Stimulated activated CD8-positive, alpha-beta memory T cell treated with anti-CD3 and anti-CD28 coated beads, Interleukin-15, amount 100 ng/mL, for 4 hours (primary cell): ENCODE measurements at regions not wholly inside any gene's neighbourhood (a gene's known extent, or its start where the extent isn't known, plus 50 kb on each side); places are given as distances from the start of the nearest gene placed in this dataset.

Source experiments
- DNase-seq, 2 donors: peaks; one replicate each; pipeline ENCODE4 v3.0.0-alpha.2; 2020; ENCODE audit warnings: low read depth in 2 of 2

DNA sequence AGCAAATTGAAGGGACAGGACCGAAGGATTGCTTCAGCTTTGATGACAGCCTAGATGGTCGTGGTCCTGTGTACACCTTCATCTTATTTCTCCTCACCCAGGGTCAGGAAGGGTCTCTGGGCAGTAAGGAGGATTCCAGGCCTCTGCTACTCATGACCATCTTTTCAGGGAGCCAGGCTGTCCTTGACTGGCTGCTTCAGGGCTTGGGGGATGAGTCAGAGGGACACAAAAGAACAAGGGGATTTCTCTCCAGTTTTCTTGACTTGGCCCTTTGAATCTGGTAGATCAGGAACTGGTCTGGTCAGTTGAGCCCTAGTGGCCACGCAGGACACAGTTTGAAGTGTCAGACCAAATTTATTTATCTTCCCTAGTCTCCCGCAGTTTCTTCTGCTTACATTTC lies 402.1 kb upstream of the CHD6 start:
- no peak for DNase-seq

DNA sequence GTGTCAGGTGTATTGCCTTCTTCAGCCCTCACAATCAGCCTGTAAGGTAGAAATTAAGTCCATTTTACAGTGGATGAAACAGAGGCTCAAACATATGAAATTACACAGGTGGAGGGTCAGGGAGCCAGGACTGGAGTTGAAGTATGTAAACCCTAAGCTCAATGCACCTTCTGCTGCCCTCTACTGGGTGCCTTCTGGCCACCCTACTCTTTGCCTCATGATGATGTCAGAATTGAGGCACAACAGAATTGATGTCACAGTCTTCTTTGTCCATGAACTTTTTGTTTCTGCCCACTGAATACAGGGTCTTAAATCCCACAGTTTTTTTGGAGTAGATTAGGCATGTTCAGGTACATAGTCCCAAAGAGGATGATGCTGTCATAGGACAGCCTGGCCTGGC lies 400.8 kb upstream of the CHD6 start:
- no peak for DNase-seq

DNA sequence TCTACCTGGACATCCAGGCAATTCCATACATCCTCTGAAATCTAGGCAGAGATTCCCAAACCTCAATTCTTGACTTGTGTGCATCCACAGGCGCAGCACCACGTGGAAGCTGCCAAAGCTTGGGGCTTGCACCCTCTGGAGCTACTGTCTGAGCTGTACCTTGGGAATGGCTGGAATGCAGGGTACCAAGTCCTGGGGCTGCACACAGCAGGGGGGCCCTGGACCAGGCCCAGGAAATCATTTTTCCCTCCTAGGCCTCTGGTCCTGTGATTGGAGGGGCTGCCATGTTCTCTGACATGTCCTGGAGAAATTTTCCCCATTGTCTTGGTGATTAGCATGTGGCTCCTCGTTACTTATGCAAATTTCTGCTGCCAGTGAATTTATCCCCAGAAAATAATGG lies 391.9 kb upstream of the CHD6 start:
- no peak for DNase-seq

DNA sequence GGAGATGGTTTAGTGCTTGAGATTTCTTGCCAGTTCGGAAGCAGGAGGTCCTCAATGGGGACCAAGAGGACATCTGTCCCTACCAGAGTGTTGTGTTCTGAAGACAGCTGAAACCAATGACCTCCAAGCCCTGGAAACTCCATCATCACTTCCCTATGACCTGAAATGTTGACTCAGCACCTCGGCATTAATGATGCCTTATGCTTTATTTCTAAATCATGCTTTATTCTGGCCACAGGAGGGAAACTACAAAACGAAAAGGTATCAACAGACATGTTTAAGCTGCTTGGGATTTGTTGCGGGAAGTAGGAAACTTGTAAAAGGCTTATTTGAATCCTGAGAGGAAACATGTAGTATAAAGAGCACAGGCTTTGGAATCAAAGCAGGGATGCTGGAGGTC lies 389.1 kb upstream of the CHD6 start:
- DNase-seq = no peak

DNA sequence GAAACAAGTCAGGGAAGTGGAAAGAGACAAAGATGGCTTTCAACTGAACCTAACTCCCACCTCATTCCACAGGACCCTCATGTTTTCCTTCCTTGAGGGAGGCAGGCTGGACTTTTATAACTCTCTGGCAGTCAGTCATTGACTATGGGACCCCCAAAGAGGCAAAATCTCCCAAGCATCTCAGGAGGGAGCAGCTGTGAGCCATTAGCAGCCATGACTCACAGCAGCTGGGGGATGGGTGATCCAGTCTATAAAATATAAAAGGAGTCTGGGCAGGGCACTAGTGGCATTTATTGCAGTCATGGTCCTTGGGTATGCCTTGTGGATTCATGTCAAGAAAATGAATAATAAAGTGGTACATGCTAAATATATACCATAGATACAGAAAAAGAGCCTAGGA lies 387.0 kb upstream of the CHD6 start:
- no peak for DNase-seq

DNA sequence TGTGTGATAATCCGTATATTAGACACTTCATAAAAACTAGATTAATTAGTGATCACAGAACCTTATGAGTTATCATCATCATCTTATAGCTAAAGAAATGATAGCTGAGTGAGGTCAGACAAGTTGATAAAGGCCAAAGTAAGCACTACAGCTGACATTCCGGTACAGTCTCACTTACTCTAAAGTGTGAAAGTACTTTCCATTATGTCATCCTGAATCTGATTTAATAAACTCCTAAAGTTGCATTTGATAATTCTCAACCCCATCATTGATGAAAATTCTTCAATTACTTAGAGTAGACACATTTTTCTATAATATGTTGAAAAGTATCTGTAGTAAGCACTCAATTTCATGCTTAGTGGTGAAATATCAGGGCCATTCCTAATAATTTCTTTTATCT lies 385.2 kb upstream of the CHD6 start:
- DNase-seq = no peak

DNA sequence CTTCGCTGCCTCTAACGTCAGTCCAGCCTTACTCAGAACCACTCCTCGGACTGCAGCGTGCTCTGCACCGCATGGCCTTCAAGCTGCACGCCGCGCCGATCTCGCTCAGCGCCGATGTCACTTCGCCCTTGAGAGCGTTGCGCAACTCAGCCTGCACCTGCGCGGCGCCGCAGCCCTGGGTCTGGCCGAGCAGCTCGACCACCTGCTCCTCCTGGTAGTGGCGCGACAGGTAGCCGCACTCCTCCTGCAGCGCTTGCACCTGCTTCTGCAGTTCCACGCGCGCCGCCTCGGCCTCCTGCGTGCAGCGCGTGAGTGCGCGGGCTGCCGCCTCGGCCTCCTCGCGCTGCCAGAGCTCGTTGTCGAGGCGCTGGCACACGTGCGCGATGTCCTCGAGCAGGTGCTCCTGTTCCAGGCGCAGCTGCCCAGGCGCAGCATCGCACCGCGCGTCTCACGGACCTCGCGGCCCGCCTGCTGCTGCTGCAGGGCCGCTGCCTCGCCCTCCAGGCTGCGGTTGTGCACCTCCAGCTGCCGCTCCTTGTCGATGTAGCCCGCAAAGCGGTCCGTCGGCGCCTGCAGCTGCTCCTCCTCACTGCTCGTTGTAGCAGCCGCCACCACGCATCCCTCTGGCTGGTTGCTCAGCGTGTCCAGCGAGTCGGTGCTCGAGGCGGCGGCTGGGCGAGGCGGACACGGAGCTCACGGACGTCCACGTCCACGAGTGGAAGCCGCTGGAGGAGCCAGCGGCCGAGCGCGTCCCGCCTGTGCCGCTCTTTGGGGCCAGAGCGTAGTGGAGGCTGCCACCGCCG lies 380.6 kb upstream of the CHD6 start:
- DNase-seq = no peak

DNA sequence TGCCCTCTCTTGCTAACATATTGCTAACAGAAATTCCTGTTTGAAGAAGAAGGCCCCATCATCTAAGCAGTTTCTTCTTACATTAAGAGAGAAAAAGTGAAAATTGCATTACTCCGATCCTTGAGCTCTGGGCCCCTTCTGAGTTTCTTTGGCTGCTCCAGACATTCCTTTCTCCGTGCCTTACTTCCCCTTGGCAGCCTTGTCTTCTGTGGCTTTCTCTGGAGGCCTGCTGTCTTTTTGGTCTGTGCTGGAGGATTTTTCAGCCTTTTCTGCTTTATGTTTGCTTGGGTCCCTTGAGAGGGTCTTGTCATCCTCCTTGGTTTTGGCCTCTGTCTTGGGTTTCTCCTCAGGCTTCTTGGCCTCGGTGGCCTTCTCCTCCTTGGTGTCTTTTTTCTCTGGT lies 378.8 kb upstream of the CHD6 start:
- no peak for DNase-seq

DNA sequence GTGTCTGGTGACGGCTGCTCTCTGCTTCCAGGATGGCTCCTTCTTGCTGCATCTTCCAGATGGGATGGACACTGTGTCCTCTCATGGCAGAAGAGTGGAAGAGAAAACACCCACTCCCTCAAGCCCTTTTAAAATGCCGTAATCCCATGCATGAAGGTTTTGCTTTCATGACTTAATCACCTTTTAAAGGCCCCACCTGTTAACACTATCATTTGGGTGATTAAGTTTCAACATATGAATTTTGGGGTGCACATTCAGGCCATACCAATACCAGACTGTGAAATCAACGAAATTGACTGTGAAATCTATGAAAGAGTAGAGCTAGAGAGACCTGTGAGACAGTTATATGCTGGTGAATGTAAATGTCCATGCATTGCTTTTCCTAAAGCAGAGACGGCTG lies 374.3 kb upstream of the CHD6 start:
- DNase-seq = no peak

DNA sequence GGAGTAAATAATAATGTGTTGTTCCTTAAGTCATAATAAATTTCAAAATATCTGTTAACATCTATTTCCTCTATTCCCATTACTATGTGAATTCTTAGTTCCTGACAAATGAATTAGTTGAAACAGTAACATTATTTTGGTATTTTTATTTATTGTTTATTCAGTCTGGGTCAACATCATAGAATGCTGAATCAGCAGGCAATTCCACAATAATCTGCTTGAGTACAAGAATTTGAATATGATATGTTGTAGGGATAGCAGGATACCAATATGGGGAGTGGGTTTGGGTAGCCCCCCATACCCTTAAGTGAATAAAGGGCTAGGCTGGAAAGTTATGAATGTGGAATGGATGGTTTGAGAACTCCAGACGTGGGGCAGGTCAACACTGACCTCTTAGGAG lies 373.2 kb upstream of the CHD6 start:
- no peak for DNase-seq

DNA sequence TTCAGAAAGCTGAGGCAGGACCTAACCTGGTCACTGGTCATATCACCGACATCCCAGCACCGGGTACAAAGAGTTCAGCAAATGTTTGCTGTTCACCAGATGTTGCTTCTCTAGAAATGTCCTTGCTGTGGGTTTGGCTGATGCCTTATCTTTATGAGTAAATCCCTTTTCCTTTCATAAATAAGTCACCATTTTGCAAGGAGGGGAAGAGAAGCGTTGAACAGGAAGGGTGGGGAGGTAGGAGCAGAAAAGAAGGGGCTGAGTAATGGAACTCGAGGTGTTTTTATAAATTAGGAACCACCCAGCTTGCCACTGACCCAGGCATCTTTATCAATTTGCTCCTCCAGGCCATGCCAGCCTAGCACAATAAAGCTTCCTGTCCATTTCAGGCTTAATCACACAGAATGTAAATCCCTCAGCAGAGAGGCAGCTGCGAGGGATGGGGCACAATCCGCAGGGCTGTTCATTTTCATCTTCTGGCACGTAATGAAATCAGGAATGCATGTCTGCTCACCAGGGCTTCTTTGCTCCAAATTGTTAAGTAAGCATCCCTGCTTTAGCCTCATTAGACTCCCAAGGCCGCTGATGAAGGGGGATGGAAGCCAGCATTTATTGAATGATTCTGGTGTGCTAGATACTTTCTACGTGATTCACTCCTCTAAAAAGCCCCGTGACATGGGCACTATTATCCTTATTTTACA lies 371.9 kb upstream of the CHD6 start:
- no peak for DNase-seq

DNA sequence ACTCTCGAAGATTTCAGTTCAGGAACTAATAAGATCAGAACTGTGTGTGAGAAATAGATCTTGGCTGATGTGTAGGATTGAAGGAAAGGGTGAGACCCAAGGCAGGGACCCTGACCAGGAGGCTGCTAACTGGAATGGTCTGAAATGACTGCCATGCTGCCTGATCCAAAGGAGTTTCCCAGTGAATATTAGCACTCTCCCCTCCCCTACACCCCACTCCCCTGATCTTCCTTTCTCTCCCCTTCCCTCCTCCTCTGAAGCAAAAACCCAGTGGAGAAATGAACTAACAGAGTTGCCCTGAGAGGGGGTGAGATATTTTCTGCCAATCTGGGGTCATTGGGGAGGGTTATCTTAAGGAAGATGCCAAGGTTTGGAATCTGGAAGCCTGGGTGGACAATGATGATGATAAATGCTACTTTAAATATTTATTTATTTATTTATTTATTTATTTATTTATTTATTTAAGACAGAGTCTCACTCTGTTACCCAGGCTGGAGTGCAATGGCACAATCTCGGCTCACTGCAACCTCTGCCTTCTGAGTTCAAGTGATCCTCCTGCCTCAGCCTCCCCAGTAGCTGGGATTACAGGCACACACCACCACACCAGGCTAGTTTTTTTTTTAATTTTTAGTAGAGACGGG lies 371.0 kb upstream of the CHD6 start:
- DNase-seq = no peak

DNA sequence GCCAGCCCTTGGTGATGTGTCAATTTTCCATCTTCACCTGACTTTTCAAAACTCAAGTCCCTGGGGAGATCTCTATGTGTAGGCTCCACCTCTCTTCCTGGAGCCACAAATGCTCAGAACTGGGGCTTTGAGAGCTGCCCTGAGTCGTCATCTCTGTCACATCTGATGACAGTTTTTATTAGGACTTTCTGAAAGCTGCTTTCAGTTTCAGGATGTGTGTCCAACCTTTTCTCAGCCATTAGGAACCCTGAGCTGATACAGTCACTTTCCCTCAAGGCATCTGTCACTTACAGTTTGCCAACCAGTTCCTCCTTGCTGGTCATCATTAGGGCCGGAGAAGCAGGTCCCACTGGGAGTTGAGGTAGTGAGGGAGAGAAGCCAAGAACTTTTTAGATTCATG lies 365.9 kb upstream of the CHD6 start:
- DNase-seq = no peak

DNA sequence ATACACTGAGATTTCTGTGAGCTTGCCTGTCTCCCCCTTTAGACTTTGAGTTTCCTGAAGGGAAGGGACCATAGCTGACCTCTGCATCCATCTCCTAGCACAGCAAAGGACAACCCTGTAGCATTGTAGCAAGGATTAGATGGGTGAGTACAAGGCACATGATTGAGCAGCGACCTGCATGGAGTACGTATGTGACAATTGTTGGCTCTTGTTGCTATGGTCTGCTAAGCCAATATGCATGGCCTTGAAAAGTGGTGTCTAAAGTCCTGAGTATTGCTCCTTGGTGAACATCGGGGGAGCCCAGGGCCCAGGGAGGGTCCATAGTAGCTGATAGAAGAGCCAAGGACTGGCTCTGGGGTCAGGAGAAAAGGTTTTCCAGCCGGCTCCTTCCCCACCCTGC lies 365.0 kb upstream of the CHD6 start:
- DNase-seq = no peak

DNA sequence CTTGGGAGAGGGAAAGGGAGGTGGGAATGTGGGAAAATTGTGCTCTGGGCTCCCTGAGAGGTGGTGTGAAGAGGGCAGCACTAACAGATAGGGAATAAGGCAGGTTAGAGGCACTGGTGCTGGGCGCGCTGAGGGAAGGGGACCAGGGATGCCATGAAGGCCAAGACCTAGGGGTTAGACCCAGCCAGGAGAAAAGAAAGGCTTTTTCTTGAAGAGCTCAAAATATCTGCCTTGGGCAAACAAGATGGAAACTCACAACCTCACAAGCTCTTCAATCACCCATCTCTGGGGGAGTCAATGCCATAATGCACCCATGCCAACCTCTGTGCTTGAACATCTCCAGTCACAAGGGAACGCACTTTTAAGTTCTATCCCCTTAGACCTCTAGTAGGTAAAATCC lies 363.6 kb upstream of the CHD6 start:
- no peak for DNase-seq

DNA sequence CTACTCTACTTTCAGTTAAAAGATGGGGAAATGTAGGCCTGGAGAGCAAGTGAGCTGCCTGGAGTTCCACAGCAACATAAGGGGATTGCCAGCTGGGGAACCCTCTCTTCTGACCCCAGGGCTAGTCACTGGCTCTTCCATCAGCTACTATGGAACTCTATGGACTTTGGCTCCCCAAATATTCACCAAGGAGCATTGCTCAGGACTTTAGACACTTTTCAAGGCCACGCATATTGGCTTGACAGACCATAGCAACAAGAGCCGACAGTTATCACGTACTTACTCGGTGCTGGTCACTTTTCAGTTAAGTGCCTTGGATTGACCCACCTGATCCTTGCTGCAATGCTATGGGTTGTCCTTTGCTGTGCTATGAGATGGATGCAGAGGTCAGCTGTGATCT lies 360.7 kb upstream of the CHD6 start:
- DNase-seq = no peak

DNA sequence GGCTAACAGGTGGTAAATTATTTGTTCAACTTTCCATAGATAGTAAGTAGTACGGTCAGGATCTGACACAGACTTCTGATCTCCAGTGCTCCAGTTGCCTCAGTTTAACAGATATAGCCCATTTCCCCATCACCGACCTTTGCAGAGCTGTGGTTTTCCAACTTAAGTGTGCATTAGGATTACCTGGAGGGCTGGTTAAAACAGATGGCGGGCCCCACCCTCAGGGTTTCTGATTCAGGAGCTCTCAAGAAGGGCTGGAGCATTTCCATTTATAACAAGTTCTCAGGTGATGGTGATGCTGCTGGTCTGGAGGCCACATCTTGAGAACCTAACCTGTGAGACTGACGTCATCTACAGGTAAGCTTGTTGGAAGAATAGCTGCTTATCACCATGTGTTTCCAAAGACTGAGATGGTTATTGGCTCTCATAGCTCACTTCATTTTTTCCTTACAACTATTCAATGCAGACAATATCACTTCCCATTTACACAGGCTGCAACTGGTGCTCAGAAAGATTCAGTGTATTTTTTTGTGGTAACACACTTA lies 360.1 kb upstream of the CHD6 start:
- no peak for DNase-seq

DNA sequence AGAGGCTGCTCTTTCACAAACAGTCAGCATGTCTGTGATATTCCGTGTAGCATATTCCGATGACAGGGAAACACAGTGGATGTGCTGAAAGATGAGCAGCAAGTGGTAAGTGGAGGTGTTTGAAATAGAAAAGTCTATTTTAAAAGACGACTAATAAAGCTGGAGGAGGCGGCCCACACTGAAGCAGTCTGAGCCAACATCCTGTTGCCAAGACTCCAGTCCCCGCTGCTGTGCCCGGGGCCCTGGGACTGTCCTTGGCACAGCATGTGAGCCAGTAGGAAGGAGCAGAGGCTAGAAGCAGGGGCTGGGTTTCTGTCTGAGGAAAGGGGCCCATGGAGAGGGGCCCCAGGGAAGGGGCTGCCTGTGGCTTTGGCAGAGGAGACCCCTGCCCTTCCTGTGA lies 351.5 kb upstream of the CHD6 start:
- no peak for DNase-seq

DNA sequence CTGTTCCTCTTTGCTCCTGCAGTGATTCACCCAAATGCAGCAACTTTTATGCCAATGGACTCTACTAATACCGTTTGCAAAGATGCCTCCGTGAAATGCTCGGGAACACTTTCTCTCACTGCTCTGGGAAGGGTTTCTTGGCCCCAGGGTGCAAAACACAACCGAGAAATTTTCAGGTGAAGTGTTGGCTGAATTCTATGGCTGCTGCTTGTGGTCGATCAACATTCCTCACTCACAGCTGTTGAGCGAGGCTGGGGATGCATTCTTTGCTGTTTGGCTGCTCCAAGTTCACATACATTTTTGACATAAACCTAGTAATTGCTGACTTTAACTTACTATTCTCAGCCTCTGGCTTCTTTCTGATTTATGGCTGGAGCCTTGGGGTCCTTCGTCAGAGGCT lies 342.0 kb upstream of the CHD6 start:
- DNase-seq = no peak

DNA sequence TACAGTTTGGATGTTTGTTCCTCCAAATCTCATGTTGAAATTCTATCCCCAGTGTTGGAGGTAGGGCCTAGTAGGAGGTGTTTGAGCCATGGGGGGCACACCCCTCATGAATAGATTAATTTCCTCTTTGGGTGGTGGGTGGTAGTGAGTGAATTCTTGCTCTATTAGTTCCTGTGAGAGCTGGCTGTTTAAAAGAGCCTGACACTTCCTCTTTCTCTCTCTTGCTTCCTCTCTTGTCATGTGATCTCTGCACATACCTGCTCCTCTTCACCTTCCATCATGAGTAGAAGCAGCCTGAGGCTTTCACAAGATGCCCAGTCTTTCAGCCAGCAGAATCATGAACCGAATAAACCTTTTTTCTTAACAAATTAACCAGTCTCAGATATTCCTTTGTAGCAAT lies 340.2 kb upstream of the CHD6 start:
- DNase-seq = no peak

DNA sequence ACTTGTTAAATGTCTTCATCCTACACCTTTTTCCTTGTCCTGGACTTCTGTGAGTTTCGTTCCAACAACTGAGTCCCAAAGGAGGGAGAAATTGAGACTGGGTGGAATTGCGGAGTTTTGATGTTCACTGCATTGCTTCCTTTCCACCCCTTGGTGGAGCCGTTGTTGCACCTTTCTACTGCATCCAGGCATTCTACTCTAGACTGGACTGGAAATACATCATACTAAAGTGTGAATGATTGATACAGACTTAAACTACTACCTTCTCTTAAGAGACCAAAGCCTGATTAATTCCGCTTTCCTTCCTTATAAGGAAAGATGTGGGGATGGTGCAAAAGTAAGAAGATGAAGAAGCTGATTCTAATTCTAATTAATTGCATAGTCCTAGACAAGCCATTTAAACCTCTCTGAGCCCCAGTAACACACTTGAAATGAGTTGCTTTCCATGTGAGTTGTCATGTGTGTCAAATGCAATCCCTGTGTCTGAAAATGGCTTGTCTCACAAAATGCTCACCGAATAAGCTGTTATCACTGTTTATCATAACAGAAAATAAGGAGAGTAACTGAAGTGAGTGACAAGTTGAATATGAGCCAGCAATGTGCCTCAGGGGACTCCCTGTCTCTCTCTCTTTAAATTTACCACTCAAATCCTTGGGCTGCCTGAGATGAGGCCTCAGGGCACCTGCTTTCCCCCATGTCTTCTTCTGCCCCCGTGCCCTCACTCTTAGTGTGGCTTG lies 338.3 kb upstream of the CHD6 start:
- no peak for DNase-seq

DNA sequence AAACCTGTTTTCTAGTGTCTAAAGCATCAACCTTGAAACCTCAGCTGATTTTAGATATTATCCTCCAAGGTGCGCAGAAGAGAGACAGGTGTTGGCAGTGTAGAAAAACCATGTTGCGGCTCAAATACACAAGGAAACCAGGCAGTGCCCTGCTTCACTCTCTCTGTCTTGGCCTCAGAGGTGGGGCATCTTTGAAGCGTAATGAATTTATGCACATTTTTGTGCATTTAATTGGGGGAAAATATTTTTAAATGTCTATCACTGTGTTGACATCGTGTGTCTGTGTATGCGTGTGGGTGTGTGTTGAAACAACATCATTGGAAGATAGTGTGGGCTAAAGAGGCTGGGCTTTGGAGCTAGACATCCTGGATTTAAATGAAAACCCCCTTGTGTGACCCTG lies 334.0 kb upstream of the CHD6 start:
- DNase-seq = no peak
